ENCODE measurements at regions not wholly inside any gene's neighbourhood (a gene's known extent, or its start where the extent isn't known, plus 50 kb on each side); places are given as distances from the start of the nearest gene placed in this dataset.

DNA sequence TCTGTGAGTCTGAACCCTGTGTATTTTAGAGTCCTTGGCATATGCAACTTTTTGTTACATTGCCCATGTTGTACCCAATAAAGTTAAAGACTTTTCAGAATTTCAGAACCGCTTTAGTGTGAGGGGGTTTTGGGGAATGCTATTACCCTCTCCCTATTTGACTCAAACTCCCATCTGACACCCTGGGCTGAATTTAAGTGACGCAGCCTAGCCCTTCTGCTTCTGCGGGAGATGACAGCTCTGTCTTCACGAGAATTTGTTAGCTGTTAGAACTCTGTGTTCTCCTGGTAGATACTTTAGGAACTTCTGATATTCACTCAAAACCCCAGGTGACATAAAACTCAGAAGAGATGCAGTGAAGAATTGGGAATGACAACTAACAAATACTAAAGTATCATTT lies 500.6 kb upstream of the ID4 start:
- Histone ChIP-seq H3K36me3 (ENCODE audit: control insufficient read depth, insufficient read depth, low read length) (no peaks in the 10 kb centered on the region), H3K9ac (ENCODE audit: low read length) (no peak overlapping the region), H3K27me3 (ENCODE audit: control insufficient read depth, insufficient read depth, low read length) (no peaks in the 10 kb centered on the region), H3K4me1 (ENCODE audit: control insufficient read depth, insufficient read depth, low read length) (no peaks in the 10 kb centered on the region), H3K27ac (ENCODE audit: low read depth, low read length) (no peak overlapping the region), H3K4me3 (ENCODE audit: low read length) (no peak overlapping the region)

- H3K4me1 ChIP-seq (ENCODE audit: control insufficient read depth, insufficient read depth, low read length), result no peaks in the 10 kb centered on the region
- H3K27me3 ChIP-seq (ENCODE audit: control insufficient read depth, insufficient read depth, low read length), result no peaks in the 10 kb centered on the region
- H3K9ac ChIP-seq (ENCODE audit: low read length), result no peak overlapping the region
- H3K4me3 ChIP-seq (ENCODE audit: low read length), result no peak overlapping the region
- no peak overlapping the region for H3K27ac ChIP-seq (ENCODE audit: low read depth, low read length)
- no peaks in the 10 kb centered on the region for H3K36me3 ChIP-seq (ENCODE audit: control insufficient read depth, insufficient read depth, low read length)
These were observed 500.1 kb upstream of the ID4 start for GRCh38 chr6:19337101-19337500.

- H3K4me3 ChIP-seq (ENCODE audit: low read length), result no peak overlapping the region
- H3K36me3 ChIP-seq (ENCODE audit: control insufficient read depth, insufficient read depth, low read length), result no peaks in the 10 kb centered on the region
- no peaks in the 10 kb centered on the region for H3K4me1 ChIP-seq (ENCODE audit: control insufficient read depth, insufficient read depth, low read length)
- H3K27me3 ChIP-seq (ENCODE audit: control insufficient read depth, insufficient read depth, low read length), result no peaks in the 10 kb centered on the region
- no peak overlapping the region for H3K9ac ChIP-seq (ENCODE audit: low read length)
- no peak overlapping the region for H3K27ac ChIP-seq (ENCODE audit: low read depth, low read length)
These were observed 494.6 kb upstream of the ID4 start for GRCh38 chr6:19342616-19343015.

DNA sequence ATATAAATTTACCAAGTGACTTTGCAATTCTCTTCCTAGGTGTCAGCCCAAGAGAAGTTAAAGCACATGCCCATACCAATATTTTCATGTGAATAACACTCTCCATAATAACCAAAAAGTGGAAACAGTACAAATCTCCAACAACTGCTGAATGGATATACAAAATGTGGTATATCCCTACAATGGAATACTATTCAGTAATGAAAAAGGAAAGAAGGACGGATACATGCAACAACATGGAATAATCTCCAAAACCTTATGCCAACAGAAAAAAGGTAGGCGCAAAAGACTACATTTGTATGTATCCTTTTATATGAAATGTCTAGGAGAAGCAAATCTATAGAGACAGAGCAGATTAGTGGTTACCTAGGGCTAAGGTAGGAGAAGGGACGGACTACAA lies 487.7 kb upstream of the ID4 start:
- H3K36me3 ChIP-seq (ENCODE audit: control insufficient read depth, insufficient read depth, low read length), result no peaks in the 10 kb centered on the region
- no peak overlapping the region for H3K4me3 ChIP-seq (ENCODE audit: low read length)

GRCh38 chr6:19354181-19354580 lies 483.0 kb upstream of the ID4 start:
- H3K9ac ChIP-seq (ENCODE audit: low read length), result no peak overlapping the region
- no peaks in the 10 kb centered on the region for H3K36me3 ChIP-seq (ENCODE audit: control insufficient read depth, insufficient read depth, low read length)
- no peaks in the 10 kb centered on the region for H3K4me1 ChIP-seq (ENCODE audit: control insufficient read depth, insufficient read depth, low read length)
- no peak overlapping the region for H3K27ac ChIP-seq (ENCODE audit: low read depth, low read length)
- H3K27me3 ChIP-seq (ENCODE audit: control insufficient read depth, insufficient read depth, low read length), result no peaks in the 10 kb centered on the region
- H3K4me3 ChIP-seq (ENCODE audit: low read length), result no peak overlapping the region

More for the DNA sequence above, 487.7 kb upstream of the ID4 start:
- H3K27ac ChIP-seq (ENCODE audit: low read depth, low read length), result no peak overlapping the region
- no peak overlapping the region for H3K9ac ChIP-seq (ENCODE audit: low read length)
- no peaks in the 10 kb centered on the region for H3K4me1 ChIP-seq (ENCODE audit: control insufficient read depth, insufficient read depth, low read length)
- H3K27me3 ChIP-seq (ENCODE audit: control insufficient read depth, insufficient read depth, low read length), result no peaks in the 10 kb centered on the region

- Histone ChIP-seq H3K9ac (ENCODE audit: low read length) (no peak overlapping the region), H3K4me3 (ENCODE audit: low read length) (no peak overlapping the region), H3K27me3 (ENCODE audit: control insufficient read depth, insufficient read depth, low read length) (no peaks in the 10 kb centered on the region), H3K27ac (ENCODE audit: low read depth, low read length) (no peak overlapping the region), H3K36me3 (ENCODE audit: control insufficient read depth, insufficient read depth, low read length) (no peaks in the 10 kb centered on the region), H3K4me1 (ENCODE audit: control insufficient read depth, insufficient read depth, low read length) (no peaks in the 10 kb centered on the region)
These were observed 480.5 kb upstream of the ID4 start for GRCh38 chr6:19356692-19357091.

DNA sequence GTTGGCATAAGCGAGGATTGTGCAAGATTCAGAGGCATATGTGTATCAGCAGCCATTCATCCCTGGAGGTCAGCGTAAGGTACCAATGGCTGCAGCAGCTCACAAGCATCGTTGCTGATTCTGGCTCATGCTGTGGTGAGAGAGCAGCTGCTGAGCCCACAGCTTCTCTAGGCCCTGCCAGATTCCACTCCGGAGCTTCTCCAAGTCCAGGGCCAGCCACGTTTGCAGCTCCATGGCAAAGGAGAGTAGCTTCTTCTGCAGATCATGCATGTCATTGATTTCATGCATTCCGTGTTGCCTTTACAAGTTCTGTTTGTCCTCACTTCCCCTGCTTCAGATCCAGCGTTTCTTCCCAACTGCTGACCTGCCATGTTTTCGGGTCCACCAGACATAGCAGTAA lies 474.8 kb upstream of the ID4 start:
- H3K27ac ChIP-seq (ENCODE audit: low read depth, low read length), result no peak overlapping the region
- H3K4me1 ChIP-seq (ENCODE audit: control insufficient read depth, insufficient read depth, low read length), result no peaks in the 10 kb centered on the region
- H3K36me3 ChIP-seq (ENCODE audit: control insufficient read depth, insufficient read depth, low read length), result no peaks in the 10 kb centered on the region
- no peaks in the 10 kb centered on the region for H3K27me3 ChIP-seq (ENCODE audit: control insufficient read depth, insufficient read depth, low read length)
- H3K4me3 ChIP-seq (ENCODE audit: low read length), result no peak overlapping the region
- H3K9ac ChIP-seq (ENCODE audit: low read length), result no peak overlapping the region

DNA sequence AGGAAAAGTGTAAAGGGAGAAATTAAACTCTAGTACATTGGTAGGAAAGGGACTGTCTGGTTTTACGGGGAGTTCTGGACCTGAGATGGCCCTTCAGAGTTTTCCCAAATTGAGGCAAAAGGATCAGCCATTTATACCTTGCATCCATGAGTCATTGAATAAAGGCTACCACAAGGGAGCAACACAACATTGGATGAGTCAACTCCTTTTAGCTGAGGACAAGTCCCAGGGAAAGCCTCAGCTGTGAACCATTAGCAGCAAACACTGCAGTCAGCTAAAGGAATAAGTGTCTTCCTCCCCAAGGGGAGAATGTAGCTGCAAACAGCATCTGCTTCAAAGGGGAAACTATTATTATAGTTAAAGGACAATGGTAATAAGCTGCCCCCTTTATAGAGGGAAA lies 468.7 kb upstream of the ID4 start:
- no peak overlapping the region for H3K27ac ChIP-seq (ENCODE audit: low read depth, low read length)
- no peak overlapping the region for H3K4me3 ChIP-seq (ENCODE audit: low read length)
- H3K36me3 ChIP-seq (ENCODE audit: control insufficient read depth, insufficient read depth, low read length), result no peaks in the 10 kb centered on the region
- no peaks in the 10 kb centered on the region for H3K4me1 ChIP-seq (ENCODE audit: control insufficient read depth, insufficient read depth, low read length)
- H3K9ac ChIP-seq (ENCODE audit: low read length), result no peak overlapping the region
- H3K27me3 ChIP-seq (ENCODE audit: control insufficient read depth, insufficient read depth, low read length), result no peaks in the 10 kb centered on the region

DNA sequence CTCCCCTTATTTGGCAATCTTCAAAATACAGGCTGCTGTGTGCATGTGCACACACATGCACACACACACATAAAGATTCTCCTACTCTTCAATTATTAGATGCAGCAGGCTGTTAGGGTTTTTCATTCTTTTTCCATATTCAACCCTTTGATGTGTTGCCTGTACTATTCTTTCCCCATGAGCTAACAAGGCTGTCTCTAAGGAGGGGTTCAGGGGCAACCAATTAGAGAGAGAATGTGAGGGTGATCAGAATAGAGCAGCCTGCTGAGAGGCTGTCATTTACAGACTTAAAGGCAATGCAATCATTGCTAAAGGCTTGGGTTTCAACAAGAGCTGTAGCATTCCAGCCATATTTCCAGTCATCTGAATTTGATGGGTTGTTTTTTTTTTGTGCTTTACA lies 467.4 kb upstream of the ID4 start:
- no peaks in the 10 kb centered on the region for H3K4me1 ChIP-seq (ENCODE audit: control insufficient read depth, insufficient read depth, low read length)
- H3K9ac ChIP-seq (ENCODE audit: low read length), result no peak overlapping the region
- no peak overlapping the region for H3K27ac ChIP-seq (ENCODE audit: low read depth, low read length)
- no peaks in the 10 kb centered on the region for H3K36me3 ChIP-seq (ENCODE audit: control insufficient read depth, insufficient read depth, low read length)
- no peaks in the 10 kb centered on the region for H3K27me3 ChIP-seq (ENCODE audit: control insufficient read depth, insufficient read depth, low read length)
- no peak overlapping the region for H3K4me3 ChIP-seq (ENCODE audit: low read length)

DNA sequence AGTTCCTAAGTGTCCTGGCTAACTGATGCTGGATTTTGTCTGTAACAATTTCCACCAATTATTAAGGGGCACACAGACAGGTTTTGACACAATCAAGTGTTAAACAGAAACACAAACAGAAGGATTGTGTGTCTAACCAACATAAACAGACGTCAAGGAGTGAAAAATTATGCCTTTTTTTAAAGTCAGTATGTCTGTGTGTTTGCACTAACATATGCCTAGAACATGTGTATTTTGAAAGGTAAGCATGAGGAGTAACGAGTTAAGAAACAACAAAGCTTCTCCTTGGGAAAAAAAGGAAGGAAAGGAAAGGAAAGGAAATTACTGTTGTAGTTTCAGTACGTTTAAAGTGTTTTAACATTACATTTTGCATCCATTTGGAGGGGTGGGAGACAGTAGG lies 466.3 kb upstream of the ID4 start:
- H3K9ac ChIP-seq (ENCODE audit: low read length), result no peak overlapping the region
- no peaks in the 10 kb centered on the region for H3K36me3 ChIP-seq (ENCODE audit: control insufficient read depth, insufficient read depth, low read length)
- H3K4me1 ChIP-seq (ENCODE audit: control insufficient read depth, insufficient read depth, low read length), result no peaks in the 10 kb centered on the region
- no peak overlapping the region for H3K4me3 ChIP-seq (ENCODE audit: low read length)
- no peak overlapping the region for H3K27ac ChIP-seq (ENCODE audit: low read depth, low read length)
- H3K27me3 ChIP-seq (ENCODE audit: control insufficient read depth, insufficient read depth, low read length), result no peaks in the 10 kb centered on the region

- Histone ChIP-seq H3K4me1 (ENCODE audit: control insufficient read depth, insufficient read depth, low read length) (no peaks in the 10 kb centered on the region), H3K4me3 (ENCODE audit: low read length) (no peak overlapping the region), H3K27ac (ENCODE audit: low read depth, low read length) (no peak overlapping the region), H3K36me3 (ENCODE audit: control insufficient read depth, insufficient read depth, low read length) (no peaks in the 10 kb centered on the region), H3K9ac (ENCODE audit: low read length) (no peak overlapping the region), H3K27me3 (ENCODE audit: control insufficient read depth, insufficient read depth, low read length) (no peaks in the 10 kb centered on the region)
These were observed 461.6 kb upstream of the ID4 start for GRCh38 chr6:19375613-19376012.

DNA sequence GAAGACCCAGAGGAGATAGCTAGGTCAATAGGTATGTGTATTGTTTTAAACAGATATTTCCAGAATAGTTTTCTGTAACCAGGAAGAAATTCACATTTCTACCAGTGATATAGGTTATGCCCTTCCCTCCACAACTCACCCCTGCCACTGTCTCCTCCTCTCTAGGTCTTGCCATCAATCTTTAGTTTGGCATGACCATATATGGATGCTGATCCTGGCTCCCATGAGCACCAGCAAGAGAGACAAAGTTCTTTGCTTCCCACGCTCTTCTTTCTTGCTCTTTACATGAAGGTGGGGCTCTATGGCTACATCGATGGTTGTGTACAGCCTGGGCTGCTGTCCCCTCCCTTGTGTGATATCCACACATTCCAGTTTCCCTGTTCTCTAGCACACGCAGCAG lies 459.4 kb upstream of the ID4 start:
- Histone ChIP-seq H3K27me3 (ENCODE audit: control insufficient read depth, insufficient read depth, low read length) (no peaks in the 10 kb centered on the region), H3K4me3 (ENCODE audit: low read length) (no peak overlapping the region), H3K27ac (ENCODE audit: low read depth, low read length) (no peak overlapping the region), H3K36me3 (ENCODE audit: control insufficient read depth, insufficient read depth, low read length) (no peaks in the 10 kb centered on the region), H3K4me1 (ENCODE audit: control insufficient read depth, insufficient read depth, low read length) (no peaks in the 10 kb centered on the region), H3K9ac (ENCODE audit: low read length) (no peak overlapping the region)

GRCh38 chr6:19380293-19380692 lies 456.9 kb upstream of the ID4 start:
- Histone ChIP-seq H3K27me3 (ENCODE audit: control insufficient read depth, insufficient read depth, low read length) (no peaks in the 10 kb centered on the region), H3K4me1 (ENCODE audit: control insufficient read depth, insufficient read depth, low read length) (no peaks in the 10 kb centered on the region), H3K9ac (ENCODE audit: low read length) (no peak overlapping the region), H3K27ac (ENCODE audit: low read depth, low read length) (no peak overlapping the region), H3K36me3 (ENCODE audit: control insufficient read depth, insufficient read depth, low read length) (no peaks in the 10 kb centered on the region), H3K4me3 (ENCODE audit: low read length) (no peak overlapping the region)

GRCh38 chr6:19382676-19383075 lies 454.5 kb upstream of the ID4 start:
- Histone ChIP-seq H3K27me3 (ENCODE audit: control insufficient read depth, insufficient read depth, low read length) (no peaks in the 10 kb centered on the region), H3K9ac (ENCODE audit: low read length) (no peak overlapping the region), H3K36me3 (ENCODE audit: control insufficient read depth, insufficient read depth, low read length) (no peaks in the 10 kb centered on the region), H3K4me3 (ENCODE audit: low read length) (no peak overlapping the region), H3K27ac (ENCODE audit: low read depth, low read length) (no peak overlapping the region), H3K4me1 (ENCODE audit: control insufficient read depth, insufficient read depth, low read length) (no peaks in the 10 kb centered on the region)
